ENCODE measurements at regions not wholly inside any gene's neighbourhood (a gene's known extent, or its start where the extent isn't known, plus 50 kb on each side); places are given as distances from the start of the nearest gene placed in this dataset.

- H3K4me3 ChIP-seq: no peak overlapping the region
- H3K27me3 ChIP-seq (replicated peaks): no peaks in the 10 kb centered on the region
- no peaks in the 10 kb centered on the region for H3K4me1 ChIP-seq (replicated peaks)
- no peak overlapping the region for H3K27ac ChIP-seq
- H3K36me3 ChIP-seq: no peaks in the 10 kb centered on the region
- no peaks in the 10 kb centered on the region for H3K9me3 ChIP-seq (replicated peaks)
- DNase-seq (ENCODE audit: low read depth in 1 of 2, low spot score in 2 of 2): no peak
Measured at GRCh38 chr3:34837848-34838741, 801.2 kb upstream of the ARPP21 start.

DNA sequence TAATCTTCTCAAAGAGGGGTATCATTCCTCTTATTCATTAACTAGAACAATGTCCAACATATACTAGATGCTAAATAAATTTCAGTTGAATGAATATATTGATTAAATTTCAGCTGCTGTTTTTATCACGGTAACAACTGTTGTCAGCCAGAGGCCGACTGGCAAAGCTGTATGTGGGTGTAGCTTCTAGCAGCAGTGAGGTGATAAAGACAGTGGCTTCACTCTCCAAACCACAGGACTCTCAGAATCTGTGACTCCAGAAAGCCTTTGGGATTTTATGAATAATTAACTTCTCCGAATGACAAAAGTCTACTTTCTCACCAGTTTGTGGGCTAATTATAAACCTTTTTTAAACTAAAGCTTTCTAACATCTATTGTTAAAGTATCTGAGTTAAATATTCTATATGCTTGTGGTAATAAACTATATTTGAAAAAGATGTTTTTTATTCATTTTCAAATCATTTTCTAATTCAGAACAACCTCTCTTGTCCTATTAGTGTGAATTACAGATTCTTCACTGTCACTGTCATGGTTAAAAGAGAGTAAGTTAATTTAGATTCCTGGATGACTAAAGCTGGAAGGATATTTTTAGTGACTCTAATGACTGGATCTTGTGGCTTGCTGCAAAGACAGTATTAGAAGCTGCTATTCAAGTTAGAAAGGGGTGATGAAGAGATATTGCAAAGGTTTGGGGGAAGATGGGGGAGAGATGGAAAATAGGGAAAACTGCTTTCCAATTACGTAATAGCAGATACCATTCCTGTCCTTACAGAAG, 796.4 kb upstream of the ARPP21 start:
- H3K27ac ChIP-seq: no peak overlapping the region
- H3K4me3 ChIP-seq: no peak overlapping the region
- no peaks in the 10 kb centered on the region for H3K4me1 ChIP-seq (replicated peaks)
- H3K9me3 ChIP-seq (replicated peaks): no peaks in the 10 kb centered on the region
- no peak for DNase-seq (ENCODE audit: low read depth in 1 of 2, low spot score in 2 of 2)
- H3K36me3 ChIP-seq: no peaks in the 10 kb centered on the region
- no peaks in the 10 kb centered on the region for H3K27me3 ChIP-seq (replicated peaks)

- H3K9me3 ChIP-seq (replicated peaks): no peaks in the 10 kb centered on the region
- no peak overlapping the region for H3K4me3 ChIP-seq
- no peak for DNase-seq (ENCODE audit: low read depth in 1 of 2, low spot score in 2 of 2)
- H3K36me3 ChIP-seq: no peaks in the 10 kb centered on the region
- H3K4me1 ChIP-seq (replicated peaks): no peaks in the 10 kb centered on the region
- H3K27me3 ChIP-seq (replicated peaks): no peaks in the 10 kb centered on the region
- H3K27ac ChIP-seq: no peak overlapping the region
Measured at GRCh38 chr3:34844323-34844620, 795.1 kb upstream of the ARPP21 start.

DNA sequence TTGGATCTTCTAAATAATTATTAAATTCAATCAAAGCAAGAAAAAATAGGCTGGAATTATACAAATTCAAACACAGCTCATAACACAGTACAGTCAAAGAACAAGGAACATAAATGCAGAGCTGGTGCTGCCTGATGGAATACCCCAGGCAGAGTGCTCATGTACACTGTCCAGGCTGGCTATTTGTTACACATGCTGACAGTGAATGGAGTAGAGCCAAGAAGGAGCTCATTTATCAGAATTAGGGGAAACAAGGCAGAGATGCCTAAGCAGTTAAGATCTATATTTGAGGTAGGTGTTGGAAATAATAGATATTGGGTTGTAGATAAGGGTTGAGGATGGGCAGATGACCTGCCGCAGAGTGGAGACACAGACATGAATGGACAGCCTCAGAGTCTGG, 788.2 kb upstream of the ARPP21 start:
- Histone ChIP-seq H3K36me3 (no peaks in the 10 kb centered on the region), H3K4me1 (replicated peaks) (no peaks in the 10 kb centered on the region), H3K27ac (no peak overlapping the region), H3K9me3 (replicated peaks) (no peaks in the 10 kb centered on the region), H3K27me3 (replicated peaks) (no peaks in the 10 kb centered on the region), H3K4me3 (no peak overlapping the region)
- DNase-seq (ENCODE audit: low read depth in 1 of 2, low spot score in 2 of 2): no peak

DNA sequence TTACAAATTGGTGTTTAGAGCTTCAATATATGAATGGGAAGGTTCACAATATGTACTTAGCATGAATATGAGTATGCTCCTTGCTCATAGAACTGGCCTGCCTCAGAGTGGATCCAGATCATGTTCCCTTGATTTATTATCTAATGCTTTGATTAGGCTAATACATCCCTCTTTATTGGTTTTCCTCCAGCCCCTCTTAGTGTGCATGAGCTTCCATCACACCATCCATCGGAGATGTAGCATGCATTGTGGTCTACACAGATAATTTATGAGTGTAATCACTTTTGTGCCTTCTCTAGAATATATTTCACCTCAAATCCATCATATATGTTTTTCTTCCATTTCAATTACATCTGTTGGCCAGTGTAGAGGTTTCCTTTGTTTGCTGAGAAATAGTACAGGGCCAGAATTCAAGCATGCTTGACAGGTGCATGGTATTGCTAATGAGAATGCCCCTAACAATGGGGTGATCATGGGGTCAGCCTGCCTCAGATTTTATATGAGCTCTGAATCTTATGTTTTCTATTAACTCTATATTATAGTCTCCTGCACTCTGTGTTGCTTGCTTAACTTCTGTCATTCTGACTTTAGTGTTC, 786.4 kb upstream of the ARPP21 start:
- Histone ChIP-seq H3K4me3 (no peak overlapping the region), H3K27ac (no peak overlapping the region), H3K36me3 (no peaks in the 10 kb centered on the region), H3K9me3 (replicated peaks) (no peaks in the 10 kb centered on the region), H3K27me3 (replicated peaks) (no peaks in the 10 kb centered on the region), H3K4me1 (replicated peaks) (no peaks in the 10 kb centered on the region)
- DNase-seq (ENCODE audit: low read depth in 1 of 2, low spot score in 2 of 2): no peak

DNA sequence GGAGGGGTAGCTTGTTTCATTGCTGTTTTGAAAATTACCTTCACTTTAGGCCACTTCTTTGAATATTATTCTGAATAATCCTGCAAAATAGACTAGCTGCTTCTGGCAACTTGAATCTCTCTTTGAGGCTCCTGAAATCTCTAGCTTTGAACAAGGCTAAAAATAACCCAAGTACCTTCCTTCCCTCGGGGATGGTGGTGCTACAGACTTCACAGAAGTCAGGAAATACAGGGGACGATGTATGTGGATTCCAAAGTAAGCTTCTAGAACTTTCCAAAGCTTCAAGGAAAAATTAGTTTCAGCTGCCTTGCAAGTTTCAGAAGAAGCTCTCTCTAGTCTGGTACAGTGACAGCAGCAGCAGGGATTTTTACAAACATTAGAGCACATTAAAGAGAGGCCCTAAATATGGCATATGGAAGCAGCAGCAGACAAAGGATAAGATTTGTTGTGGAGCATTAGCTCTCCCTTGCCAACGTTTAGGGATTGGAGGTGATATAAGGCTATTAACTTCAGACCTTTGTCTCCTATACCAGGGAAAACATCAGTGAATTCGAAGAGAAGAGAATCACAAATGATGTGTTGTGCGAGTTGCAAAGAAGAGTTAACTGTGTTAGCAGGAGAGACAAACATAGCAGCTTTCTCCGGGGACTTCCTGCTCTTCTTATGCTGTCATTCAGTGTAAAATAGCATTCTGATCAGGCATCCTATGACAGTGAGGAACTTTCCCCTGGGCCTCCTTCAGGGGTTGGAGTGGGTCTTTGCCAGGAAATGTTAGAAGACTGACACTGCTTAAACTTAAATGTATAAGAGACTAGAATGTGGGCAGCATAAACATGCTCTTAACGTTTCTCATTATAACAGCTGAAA, 783.0 kb upstream of the ARPP21 start:
- no peaks in the 10 kb centered on the region for H3K4me1 ChIP-seq (replicated peaks)
- H3K36me3 ChIP-seq: no peaks in the 10 kb centered on the region
- no peak overlapping the region for H3K27ac ChIP-seq
- no peak overlapping the region for H3K4me3 ChIP-seq
- DNase-seq (ENCODE audit: low read depth in 1 of 2, low spot score in 2 of 2): no peak
- H3K27me3 ChIP-seq (replicated peaks): no peaks in the 10 kb centered on the region
- H3K9me3 ChIP-seq (replicated peaks): no peaks in the 10 kb centered on the region

DNA sequence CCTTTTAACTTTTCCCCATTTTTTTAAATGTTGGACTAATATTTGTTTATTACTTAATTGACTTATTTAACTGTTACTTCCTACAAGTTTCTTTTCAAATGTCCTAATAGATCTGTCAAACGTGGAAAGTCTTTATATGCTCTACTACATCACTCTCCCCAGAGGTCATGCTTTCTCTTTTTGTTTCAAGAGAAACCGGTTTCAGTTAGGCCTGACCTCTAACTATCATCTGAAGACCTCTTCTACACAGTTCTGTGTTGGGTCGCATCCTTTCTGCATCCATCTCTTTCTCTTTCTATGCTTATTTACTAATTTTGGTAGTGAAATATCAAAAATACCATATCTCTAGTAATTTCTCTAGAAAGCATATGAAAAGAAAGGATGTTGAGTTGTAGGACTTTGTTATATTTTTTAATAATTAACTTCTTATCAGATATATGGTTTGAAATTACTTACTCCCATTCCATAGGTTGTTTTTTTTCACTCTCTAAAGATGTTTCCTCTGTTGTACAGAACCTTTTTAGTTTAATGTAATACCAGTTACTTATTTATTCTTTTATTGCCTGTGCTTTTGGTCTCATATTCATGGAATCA, 781.2 kb upstream of the ARPP21 start:
- Histone ChIP-seq H3K9me3 (replicated peaks) (no peaks in the 10 kb centered on the region), H3K4me3 (no peak overlapping the region), H3K27me3 (replicated peaks) (no peaks in the 10 kb centered on the region), H3K27ac (no peak overlapping the region), H3K36me3 (no peaks in the 10 kb centered on the region), H3K4me1 (replicated peaks) (no peaks in the 10 kb centered on the region)
- no peak for DNase-seq (ENCODE audit: low read depth in 1 of 2, low spot score in 2 of 2)

DNA sequence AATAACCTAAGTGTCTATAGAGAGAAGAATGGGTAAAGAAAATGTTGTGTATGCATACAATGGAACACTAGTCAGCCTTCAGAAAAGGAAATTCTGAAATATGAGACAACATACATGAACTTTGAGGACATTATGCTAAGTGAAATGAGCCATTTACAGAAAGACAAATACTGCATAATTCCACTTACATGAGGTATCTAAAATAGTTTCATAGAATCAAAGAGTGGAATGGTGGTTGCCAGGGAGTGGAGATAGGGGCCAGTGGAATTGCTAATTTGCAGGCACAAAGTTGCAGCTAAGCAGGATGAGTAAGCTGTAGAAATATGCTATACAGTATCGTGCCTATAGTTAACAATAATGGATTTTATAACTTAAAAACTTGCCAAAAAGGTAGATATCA, 779.6 kb upstream of the ARPP21 start:
- Histone ChIP-seq H3K9me3 (replicated peaks) (no peaks in the 10 kb centered on the region), H3K27me3 (replicated peaks) (no peaks in the 10 kb centered on the region), H3K4me1 (replicated peaks) (no peaks in the 10 kb centered on the region), H3K4me3 (no peak overlapping the region), H3K27ac (no peak overlapping the region), H3K36me3 (no peaks in the 10 kb centered on the region)
- DNase-seq (ENCODE audit: low read depth in 1 of 2, low spot score in 2 of 2): no peak

DNA sequence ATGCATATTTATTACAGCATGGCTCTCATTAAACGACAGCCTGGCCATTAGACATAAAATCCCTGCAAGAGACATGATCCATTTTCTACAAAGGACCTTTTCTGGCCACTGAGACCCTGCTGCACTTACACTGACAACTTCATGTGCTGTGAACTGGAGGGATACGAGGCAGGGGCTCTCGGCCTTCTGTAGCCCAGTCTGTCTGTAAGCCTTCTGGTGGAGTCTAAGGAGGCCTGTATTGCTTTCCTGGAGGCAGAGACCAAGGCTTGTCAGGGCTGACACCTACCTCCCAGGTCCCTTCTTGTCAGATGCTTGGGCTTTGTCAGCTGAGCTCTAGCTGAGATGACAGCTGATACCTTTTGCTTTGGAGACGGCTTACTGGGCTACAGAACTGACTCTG, 776.9 kb upstream of the ARPP21 start:
- DNase-seq (ENCODE audit: low read depth in 1 of 2, low spot score in 2 of 2): no peak
- no peak overlapping the region for H3K27ac ChIP-seq
- no peak overlapping the region for H3K4me3 ChIP-seq
- H3K4me1 ChIP-seq (replicated peaks): no peaks in the 10 kb centered on the region
- H3K27me3 ChIP-seq (replicated peaks): no peaks in the 10 kb centered on the region
- no peaks in the 10 kb centered on the region for H3K9me3 ChIP-seq (replicated peaks)
- no peaks in the 10 kb centered on the region for H3K36me3 ChIP-seq

DNA sequence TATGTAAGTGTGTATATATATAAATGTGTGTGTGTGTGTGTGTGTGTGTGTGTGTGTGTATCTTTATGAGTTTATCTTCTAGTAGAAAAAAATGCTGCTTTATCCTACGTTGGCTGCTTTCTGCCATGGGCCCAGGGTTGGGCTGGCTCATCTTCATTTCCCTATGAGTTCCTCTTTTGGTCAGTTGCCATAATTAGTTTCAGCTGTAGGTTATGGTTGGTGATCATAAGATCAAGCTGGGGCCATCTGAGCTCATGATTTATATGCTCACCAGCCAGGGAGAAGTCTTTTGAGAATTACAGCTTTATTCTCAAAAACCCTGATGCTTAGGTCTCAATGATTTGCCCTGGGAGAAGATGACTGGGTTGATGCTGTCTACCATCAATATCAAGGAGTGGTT, 775.8 kb upstream of the ARPP21 start:
- no peak overlapping the region for H3K4me3 ChIP-seq
- no peak overlapping the region for H3K27ac ChIP-seq
- no peaks in the 10 kb centered on the region for H3K4me1 ChIP-seq (replicated peaks)
- DNase-seq (ENCODE audit: low read depth in 1 of 2, low spot score in 2 of 2): no peak
- H3K36me3 ChIP-seq: no peaks in the 10 kb centered on the region
- no peaks in the 10 kb centered on the region for H3K9me3 ChIP-seq (replicated peaks)
- H3K27me3 ChIP-seq (replicated peaks): no peaks in the 10 kb centered on the region

GRCh38 chr3:34864011-34864410, 775.3 kb upstream of the ARPP21 start:
- no peak overlapping the region for H3K4me3 ChIP-seq
- no peaks in the 10 kb centered on the region for H3K27me3 ChIP-seq (replicated peaks)
- no peak overlapping the region for H3K27ac ChIP-seq
- H3K36me3 ChIP-seq: no peaks in the 10 kb centered on the region
- H3K9me3 ChIP-seq (replicated peaks): no peaks in the 10 kb centered on the region
- H3K4me1 ChIP-seq (replicated peaks): no peaks in the 10 kb centered on the region
- DNase-seq (ENCODE audit: low read depth in 1 of 2, low spot score in 2 of 2): no peak

- Histone ChIP-seq H3K9me3 (replicated peaks) (no peaks in the 10 kb centered on the region), H3K4me1 (replicated peaks) (no peaks in the 10 kb centered on the region), H3K27me3 (replicated peaks) (no peaks in the 10 kb centered on the region), H3K36me3 (no peaks in the 10 kb centered on the region), H3K27ac (no peak overlapping the region), H3K4me3 (no peak overlapping the region)
- no peak for DNase-seq (ENCODE audit: low read depth in 1 of 2, low spot score in 2 of 2)
Measured at GRCh38 chr3:34865346-34865745, 774.0 kb upstream of the ARPP21 start.

DNA sequence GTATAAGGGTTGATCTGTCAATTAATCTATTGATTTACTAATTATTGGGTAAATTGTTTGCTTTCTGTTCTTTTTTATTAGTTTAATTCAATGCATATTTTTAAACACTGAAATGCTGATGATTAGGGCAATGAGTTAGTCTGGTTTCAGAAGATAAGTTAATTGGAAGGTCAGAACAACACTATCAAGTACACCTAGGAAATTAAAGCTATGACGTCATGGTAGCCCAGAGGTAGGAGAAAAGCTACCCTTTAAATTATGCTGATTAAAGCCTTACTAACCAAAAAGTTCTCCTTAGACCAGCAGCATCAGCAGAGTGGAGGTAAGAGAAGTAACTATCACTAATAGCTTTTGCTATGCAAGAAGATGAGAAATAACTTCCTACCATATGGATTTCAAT, 770.4 kb upstream of the ARPP21 start:
- Histone ChIP-seq H3K27ac (no peak overlapping the region), H3K4me1 (replicated peaks) (no peaks in the 10 kb centered on the region), H3K27me3 (replicated peaks) (no peaks in the 10 kb centered on the region), H3K9me3 (replicated peaks) (no peaks in the 10 kb centered on the region), H3K4me3 (no peak overlapping the region), H3K36me3 (no peaks in the 10 kb centered on the region)
- DNase-seq (ENCODE audit: low read depth in 1 of 2, low spot score in 2 of 2): no peak
